D721Med (cell line): ENCODE measurements at regions not wholly inside any gene's neighbourhood (a gene's known extent, or its start where the extent isn't known, plus 50 kb on each side); places are given as distances from the start of the nearest gene placed in this dataset.

Experiments used
- DNase-seq: peaks from one replicate; pipeline ENCODE4 v3.0.0; 2011; ENCODE audit warnings: low spot score; ENCODE audit not compliant: insufficient read length
- FAIRE-seq: peaks from 2 replicates; lab custom pipeline; 2011; peaks lifted over from hg19 to GRCh38; lab: Jason Lieb, UNC
- CTCF ChIP-seq: IDR thresholded peaks from 2 replicates; pipeline ENCODE4 v1.5.1; 2012; ENCODE audit warnings: mild to moderate bottlenecking, control low read depth; ENCODE audit not compliant: insufficient read depth; ENCODE audit errors: missing control alignments

- no peak for TF ChIP-seq CTCF
- no peak for FAIRE-seq
- no peak for DNase-seq
Observed at GRCh38 chr7:36010656-36011587, 142.1 kb upstream of the EEPD1 start.

GRCh38 chr7:36011588-36011965 is 141.5 kb upstream of the EEPD1 start:
- no peak for DNase-seq
- no peak for FAIRE-seq
- TF ChIP-seq CTCF, result no peak

- TF ChIP-seq CTCF, result no peak
- no peak for DNase-seq
- no peak for FAIRE-seq
Observed at GRCh38 chr7:36013246-36014014, 139.6 kb upstream of the EEPD1 start.

- no peak for DNase-seq
- no peak for TF ChIP-seq CTCF
- FAIRE-seq, result no peak
Observed at GRCh38 chr7:36014961-36015360, 138.1 kb upstream of the EEPD1 start.

GRCh38 chr7:36015733-36016132 is 137.3 kb upstream of the EEPD1 start:
- DNase-seq (no peak), FAIRE-seq (no peak)
- no peak for TF ChIP-seq CTCF

GRCh38 chr7:36016648-36017047 is 136.4 kb upstream of the EEPD1 start:
- TF ChIP-seq CTCF, result no peak
- no peak for FAIRE-seq
- DNase-seq, result no peak
